GM18873 (cell line): ENCODE measurements at regions not wholly inside any gene's neighbourhood (a gene's known extent, or its start where the extent isn't known, plus 50 kb on each side); places are given as distances from the start of the nearest gene placed in this dataset.

Experiments
- ATAC-seq: cut with Tn5 transposase; IDR thresholded peaks from one replicate; pipeline ENCODE4 v1.9.1; 2021; ENCODE audit warnings: mild to moderate bottlenecking, moderate library complexity, moderate number of reproducible peaks; ENCODE audit not compliant: unreplicated experiment, low FRiP score

DNA sequence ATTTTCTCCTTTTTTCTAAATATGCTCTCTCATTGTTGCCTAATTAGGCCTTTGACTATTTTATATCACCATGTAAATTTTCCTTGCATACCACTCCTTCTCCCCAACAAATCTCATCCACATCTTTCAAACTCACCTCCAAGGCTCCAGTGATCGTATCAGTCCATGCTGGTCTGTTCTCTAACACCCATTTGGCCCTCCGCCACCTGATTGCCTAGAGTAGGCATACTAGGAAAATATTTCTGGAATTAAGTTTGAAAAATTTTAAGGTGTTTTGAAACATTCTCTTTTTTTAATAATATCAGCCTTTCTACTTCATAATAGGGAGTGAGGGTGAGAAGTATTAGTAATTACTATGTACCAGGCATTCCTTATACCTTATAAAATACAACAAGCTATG lies 473.9 kb downstream of the FGF9 start:
- ATAC-seq, result no peak

DNA sequence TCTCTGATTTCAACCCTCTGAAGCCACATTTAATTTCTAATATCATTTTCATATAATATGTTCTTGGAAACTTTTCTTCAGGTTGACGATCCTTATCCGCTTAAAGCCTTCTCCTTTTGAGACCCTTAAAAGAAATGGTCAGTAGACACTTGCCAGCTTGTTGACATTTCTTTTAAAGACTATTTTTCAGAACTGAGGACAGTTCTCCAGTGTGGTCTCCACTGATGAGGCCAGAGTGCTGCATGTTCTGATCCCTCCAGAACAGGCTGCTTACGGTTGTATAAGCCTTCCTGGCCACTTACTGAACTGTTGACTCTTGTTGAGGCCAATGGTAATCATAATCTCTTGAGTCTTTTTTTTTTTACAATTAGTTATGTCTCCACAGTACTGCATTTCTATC lies 477.3 kb downstream of the FGF9 start:
- ATAC-seq, result no peak

DNA sequence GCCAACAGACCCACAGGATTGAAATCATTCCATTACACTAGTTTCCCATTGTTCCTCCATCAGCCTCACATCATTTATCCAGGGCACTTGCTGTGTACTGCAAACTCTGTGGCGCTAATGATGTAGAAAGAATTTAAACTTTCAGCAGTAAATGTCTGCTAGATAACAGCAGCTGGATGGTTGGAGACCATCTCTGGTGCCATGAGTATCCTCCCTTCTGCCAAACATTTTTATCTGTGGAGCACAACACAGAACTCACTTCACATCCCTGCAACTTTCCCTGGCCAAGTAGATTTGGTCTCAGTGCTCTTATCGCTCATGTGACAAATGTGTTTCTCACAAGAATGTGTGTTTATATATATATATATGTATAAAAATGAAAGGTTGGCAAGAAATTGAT lies 481.9 kb downstream of the FGF9 start:
- no peak for ATAC-seq

DNA sequence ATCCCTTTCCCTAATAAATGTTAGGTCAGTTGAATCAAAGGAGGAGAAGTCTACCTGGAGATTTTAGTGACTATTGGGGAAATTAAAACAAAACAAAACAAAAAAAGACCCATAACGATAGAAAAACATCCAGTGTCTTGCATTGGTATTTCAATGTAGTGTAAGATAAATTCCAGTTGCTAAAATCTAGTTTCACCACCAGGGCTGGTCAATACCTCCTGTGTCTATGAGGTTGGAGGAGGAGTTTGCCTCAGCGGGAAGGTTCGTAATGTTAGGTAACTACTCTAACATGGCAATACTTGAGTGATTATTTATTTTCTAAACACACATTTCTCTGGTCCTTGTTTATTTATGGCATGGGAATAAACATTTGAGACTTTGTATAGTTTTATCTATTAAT lies 483.2 kb downstream of the FGF9 start:
- ATAC-seq, result no peak

DNA sequence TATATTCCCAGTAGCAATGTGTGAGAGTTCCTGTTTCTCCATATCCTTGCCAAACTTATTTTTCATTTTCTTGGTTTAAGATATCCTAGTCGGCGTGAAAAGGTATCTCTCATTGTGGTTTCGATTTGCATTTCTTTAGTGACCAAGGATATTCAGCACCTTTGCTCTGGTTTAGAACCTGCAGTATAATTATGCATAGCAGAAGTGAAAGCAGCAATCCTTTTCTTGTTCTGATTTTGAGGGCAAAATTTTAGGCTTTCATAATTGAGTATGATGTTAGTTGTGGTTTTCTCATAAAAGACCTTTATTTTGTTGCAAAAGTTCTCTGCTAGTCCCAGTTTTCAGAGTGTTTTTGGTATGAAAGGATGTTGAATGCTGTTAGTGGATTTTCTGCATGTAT lies 491.0 kb downstream of the FGF9 start:
- ATAC-seq, result peak; percentile 93

DNA sequence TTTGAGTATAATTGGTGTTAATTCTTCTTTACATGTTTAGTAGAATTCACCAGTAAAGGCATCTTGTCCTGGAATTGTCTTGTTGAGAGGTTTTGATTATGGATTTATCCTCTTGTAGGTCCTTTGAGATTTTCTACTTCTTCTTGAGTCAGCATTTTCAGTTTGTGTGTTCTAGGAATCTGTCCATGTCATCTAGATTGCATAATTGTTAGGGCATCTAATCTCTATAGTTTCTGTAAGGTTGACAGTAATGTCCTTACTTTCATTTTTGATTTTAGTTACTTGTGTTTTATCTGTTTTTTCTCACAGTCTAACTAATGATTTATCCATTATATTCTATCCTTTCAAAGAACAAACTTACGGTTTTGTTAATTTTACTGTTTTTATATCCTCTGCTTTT lies 492.0 kb downstream of the FGF9 start:
- no peak for ATAC-seq

DNA sequence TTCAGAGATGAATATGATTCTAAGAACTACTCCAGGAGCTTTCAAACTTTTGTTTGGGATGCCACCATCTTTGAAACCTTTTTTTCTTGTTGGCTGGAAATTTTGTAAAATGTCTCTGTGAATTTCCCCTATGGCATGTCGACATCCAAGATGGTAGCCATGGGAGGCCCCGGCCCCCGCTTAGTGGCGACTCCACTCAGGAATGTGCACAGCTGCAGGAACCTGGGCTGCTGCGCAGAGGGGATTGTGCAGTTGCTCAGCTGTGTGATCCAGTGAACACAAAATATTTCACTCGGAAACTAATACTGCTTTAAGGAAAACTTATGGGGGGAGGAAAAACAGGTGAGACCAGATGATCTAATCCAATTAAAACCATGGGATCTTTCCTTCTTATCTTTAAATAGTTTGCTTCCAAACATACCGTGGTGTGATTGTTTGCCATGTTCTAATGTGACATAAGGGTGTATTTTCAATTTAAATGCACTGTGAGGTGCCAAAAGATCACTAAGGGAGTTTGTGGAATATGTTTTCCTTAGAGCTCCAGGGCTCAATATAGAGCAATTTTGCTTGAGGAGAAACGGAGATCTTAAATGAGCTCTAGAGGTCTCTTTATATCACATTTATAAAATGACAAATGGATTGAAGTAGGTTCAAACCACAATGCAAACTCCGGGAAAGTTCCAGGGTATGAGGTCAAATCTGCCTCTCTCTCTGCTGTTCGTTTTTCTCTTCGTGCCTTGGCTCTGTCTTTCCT lies 497.7 kb downstream of the FGF9 start:
- no peak for ATAC-seq

DNA sequence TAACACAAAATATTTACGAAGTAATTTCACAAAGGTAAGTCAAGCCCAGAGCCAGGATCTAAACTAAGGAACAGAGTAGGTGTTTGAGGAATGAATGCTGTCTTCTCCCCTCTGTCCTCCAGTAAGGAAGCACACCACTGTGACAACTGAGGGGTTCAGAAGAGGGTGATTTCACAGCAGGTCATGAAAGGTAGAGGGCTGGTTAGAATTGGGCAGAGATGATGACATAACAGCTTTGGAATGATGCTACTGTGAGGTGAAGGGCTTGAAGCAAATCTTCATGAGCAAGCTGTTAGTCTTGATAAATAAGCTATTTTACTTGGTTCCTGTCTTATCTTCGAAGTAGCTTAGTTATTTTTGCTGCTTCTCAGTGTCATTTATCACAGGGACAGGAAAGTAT lies 498.6 kb downstream of the FGF9 start:
- no peak for ATAC-seq

DNA sequence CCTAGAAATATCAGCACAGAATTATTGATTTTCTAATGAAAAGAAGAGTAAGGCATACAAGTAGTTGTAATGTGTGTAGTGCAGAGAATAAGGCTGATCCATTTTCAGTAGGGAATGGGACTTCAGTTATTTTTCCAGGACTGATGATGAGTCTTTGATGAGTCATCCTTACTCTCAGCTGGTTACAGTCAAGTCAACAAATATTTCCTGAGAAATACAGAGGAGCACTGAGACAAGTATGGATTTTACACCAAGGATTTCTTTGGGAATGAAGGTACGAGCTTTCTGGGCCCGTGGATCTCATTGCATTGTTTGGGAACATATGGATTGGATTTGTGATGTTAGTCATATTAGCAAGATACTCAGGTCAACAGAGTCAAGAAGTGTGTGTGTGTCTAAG lies 502.7 kb downstream of the FGF9 start:
- ATAC-seq, result no peak

DNA sequence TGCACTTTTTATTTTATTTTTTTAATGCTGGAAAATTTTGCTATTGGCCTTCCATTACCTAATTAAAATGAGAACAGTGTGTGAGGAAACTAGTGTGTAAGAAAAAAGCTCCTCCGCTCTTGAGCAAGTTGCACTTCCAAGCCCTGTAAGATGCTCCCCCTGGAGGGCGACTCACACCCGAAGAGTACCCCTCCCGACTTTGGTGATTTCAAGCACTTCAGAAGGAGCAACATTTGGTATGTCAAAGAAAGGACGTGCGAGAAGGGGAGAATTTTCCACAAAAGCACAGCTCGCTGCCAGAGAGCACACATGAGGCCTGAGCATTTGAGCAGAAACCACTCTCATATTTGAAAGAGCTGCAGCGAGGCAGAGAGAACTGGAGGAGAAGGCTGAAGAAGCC lies 504.4 kb downstream of the FGF9 start:
- ATAC-seq, result no peak

DNA sequence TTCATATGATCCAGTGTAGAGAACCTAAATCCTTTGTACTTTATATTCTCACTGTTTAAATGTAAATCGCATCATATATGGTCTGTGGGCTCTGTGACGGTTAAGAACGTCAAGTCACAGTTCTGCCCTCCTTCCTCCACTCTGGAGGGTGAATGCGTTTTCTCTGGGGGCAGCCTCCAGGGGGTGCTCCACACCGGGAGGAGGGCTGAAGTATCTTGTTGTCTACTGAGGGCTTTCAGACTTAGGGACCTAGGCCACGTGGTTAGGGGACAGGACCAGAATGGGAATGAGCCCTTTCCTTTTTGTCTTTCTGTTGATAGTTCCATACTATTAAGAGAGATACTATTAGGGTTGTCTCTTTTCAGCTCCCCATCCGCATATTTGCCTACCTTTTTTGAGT lies 504.9 kb downstream of the FGF9 start:
- ATAC-seq, result no peak

DNA sequence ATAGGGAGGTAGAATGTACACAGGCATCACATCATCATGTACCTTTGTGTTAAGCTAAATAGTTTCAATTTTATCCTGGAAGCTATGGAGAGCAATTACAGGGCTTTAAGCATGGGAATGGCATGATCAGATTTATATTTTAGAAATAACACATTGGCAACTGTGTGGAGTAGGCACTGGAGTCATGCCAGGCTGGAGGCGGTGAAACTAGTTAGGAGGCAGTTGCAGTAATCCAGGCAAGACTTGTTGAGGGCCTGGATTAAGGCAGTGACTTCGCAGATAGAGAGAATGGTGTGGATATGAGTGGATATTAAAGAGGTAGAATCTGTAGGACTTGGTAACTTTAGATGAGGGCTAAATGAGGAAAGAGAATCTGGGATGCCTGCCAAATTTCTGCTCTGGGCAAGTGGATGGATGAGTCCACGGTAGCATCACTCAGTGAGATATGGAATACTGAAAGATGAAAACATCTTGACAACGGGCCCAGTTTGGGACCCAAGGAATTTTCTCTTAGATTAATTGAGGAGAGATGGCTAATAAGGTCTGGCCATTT lies 506.2 kb downstream of the FGF9 start:
- no peak for ATAC-seq

DNA sequence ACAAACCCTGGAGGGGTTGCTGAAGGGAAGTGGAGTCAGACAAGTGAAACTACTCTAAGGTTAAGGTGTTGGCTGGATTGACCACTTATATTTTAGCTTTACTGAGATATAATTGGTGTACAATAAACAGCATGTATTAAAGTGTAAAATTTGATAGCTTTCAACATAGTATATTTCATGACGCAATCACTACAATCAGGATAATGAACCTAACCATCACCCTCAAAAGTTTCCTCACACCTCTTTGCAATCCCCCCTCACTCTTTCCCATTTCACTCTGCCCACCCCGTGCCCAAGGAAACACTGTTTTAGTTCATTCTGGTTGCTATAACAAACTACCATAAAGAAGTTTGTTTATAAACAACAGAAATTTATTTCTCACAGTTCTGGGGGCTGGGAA lies 508.0 kb downstream of the FGF9 start:
- ATAC-seq, result no peak

DNA sequence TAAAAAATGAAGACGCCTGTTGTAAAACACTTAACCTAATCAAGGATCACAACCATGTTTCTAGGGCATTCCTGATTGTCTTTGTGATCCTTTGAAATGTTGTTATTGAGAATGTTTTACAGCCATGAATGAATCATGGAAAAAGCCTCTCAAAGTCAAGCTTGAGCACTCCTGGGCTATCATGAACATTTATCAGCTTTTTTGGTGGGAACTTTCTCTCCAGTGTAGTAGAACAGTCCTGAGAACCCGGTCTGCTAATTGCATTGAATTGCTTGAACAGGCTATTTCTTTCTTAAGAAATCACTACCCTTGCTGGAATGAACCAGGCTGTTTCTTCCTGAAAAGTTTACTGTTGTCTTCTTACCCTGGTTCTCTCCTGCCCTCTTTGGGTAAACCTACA lies 516.5 kb downstream of the FGF9 start:
- no peak for ATAC-seq

DNA sequence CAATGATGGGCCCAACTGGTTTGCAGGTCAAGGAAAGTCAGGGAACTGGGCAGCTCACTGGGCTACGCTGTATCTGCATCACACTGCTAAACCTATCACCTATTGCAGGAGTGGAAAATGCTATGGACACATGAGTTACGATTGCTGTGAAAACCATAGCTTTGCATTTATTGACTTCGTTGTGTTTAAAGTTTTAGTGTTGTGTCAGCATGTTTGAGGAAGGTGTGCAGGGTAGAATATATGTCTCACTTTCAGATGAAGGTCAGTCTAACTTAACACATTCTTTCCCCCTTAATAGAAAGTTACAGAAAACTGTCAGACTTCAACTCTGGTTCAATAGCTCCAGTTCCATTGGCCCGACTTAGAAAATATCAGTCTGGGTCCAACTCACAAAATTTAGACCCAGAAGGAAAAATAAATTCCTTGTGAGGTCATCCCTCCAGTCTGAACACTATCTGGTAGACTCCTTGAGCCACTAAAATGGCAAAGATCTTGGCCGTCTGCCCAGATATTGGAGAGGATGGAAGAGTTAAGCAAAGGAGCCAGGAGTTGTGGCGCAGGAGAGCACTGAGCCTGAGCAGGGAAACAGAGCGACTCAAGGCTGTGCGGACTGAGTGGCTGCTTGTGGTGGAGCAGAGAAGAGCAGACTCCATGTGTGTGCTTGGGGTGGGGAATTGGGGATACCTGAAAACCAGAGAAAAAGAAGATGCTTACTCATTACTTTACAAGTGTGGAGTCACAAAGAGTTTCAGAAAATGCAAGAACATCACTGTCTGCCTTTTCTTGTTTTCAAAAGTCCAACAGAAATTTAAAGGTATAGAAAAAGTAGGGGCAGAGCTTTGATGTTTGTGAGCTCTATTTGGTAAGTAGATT lies 518.5 kb downstream of the FGF9 start:
- ATAC-seq, result no peak

DNA sequence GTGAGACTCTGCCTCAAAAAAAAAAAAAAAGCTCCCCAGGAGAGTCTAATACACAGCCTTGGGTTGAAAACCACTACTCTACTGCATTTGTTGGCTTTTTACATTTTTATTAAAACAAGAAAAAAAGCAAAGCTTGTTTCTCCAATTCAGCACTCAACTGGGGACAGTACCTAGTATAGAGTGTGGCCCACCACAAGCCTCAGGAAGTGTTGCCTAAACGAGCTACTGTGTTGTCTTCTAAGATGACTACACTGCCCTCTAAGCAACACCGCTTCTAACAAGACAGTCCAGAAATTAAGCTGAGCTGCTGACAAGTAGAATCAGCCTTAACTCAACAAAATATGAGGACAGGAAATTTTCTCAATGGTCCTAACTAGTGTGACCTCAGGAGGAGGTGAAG lies 522.2 kb downstream of the FGF9 start:
- ATAC-seq, result no peak

DNA sequence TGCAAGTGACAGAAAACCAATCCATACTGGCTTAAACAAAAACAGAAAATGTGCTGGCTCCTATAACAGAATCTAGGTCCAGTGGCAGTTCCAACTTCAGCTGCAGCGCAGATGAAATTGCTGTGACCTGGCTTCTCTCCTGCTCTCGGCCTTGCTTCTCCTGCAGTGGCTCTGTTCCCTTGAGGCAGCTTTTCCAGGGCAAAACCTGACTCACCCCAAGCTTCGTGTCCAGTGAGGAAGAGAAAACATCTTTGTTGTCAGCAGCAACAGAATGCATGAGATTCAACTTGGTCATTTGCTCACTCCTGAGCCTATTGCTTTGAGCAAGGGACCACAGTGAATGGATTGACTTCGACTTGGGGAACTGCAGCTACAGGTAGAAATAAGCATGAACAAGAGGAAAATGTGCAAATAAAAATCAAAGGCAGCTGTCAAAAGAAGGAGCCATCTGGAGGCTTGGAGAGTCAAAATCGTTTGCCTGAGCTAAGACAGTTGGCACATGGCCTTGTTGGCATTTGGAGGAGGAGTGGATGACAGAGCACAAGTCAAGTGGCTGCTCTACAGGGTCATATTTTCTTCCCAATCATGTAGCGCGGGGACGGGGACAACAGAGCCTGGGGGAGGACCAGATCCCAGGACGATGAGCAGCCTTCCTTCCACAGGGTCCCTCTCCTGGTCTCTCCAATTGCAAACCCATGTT lies 523.4 kb downstream of the FGF9 start:
- no peak for ATAC-seq

DNA sequence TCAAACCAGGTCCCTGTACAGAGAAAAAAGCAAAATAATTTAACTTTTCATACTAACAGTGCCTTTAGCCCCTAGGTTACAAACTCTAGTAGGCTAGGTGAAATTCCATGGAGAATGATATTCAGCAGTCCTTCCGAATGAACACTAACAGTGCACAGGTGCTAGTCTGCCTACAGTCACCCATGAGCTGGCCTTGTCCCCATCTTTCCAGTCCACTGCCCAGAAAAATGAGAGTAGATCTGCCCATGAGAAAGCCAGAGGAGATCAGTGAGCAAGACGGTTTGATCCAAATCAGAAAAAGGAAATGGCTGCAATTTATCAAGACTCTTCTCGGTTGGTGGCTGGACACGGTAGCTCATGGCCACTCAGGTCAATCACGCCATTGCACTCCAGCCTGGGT lies 524.9 kb downstream of the FGF9 start:
- ATAC-seq, result no peak

DNA sequence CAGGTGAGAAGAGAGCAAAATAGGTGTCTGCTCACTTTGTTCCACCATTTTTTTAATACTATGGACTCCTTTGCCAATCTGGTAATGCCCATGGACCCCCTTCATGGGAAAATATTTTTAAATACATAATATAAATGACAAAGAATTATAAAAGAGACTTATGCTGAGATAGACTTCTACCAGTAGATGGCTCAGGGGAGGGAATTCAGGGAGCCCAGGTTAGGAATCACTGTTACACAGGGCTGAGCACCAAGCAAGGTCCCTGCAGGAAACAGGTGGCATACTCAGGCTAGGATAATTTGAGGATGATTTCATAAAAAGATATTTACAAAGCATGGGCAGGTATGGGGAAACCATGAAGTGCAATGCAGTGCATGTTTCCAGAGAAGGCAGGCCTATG lies 525.9 kb downstream of the FGF9 start:
- no peak for ATAC-seq

DNA sequence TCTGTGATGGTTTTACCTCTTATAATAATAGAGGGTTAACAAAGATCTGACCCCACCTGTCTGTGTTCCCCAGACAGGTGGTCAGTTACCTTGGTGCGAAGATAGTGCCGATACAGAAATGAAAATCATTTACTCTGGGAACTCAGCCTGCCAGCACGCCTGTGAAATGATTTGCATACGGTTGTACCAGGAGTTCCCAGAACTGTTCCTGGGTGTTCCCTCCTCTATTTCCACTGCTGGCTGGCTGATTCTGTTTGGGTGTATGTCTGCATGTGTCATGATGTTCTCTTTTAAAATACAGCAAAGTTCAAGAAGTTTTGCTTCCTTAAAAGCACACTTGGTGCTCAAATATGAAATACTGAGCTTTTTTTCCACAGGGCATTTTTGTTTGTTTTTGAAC lies 527.1 kb downstream of the FGF9 start:
- ATAC-seq, result no peak

DNA sequence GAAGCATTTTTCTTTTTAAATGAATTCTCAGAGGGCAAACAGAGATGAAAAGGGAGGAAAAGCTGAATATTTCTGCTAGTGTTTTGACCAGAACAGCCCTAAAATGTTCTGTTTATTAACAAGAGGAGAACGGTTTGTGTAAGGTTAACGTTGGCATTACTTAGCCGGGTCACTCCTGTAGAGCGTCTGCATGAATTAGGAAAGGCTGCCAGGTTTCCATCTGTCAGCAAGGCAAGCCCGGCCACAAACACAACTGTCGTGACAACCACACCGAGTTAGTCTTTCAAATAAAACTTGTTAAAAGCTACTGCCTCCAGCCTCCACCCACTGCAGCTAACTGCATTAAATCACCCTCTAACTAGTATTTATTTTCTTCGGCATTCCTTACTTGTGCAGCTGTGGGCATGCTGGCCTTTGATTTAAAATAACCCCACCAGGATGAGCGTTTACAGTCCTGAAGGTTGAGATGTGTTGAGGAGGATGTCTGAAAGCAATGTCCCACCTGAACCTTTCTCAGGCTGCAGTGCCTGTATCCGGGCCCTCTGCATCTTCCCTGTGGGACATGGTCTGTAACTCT lies 527.9 kb downstream of the FGF9 start:
- no peak for ATAC-seq
